LNCaP clone FGC (cell line): ENCODE measurements at regions not wholly inside any gene's neighbourhood (a gene's known extent, or its start where the extent isn't known, plus 50 kb on each side); places are given as distances from the start of the nearest gene placed in this dataset.

Experiments
- DNase-seq: peaks from one replicate; pipeline ENCODE4 v3.0.0-alpha.2; 2011; ENCODE audit warnings: low read depth
- H3K4me3 ChIP-seq: 2 replicates; pipeline ENCODE4 v1.5.1; 2011; ENCODE audit warnings: mild to moderate bottlenecking, low read depth, low read length, control low read depth
- TF ChIP-seq, protein P1 (sequence below): IDR thresholded peaks from 2 replicates; pipeline ENCODE4 v1.5.1; 2012; ENCODE audit warnings: mild to moderate bottlenecking; ENCODE audit not compliant: control insufficient read depth, insufficient read depth; ENCODE audit errors: extremely low read depth

DNA sequence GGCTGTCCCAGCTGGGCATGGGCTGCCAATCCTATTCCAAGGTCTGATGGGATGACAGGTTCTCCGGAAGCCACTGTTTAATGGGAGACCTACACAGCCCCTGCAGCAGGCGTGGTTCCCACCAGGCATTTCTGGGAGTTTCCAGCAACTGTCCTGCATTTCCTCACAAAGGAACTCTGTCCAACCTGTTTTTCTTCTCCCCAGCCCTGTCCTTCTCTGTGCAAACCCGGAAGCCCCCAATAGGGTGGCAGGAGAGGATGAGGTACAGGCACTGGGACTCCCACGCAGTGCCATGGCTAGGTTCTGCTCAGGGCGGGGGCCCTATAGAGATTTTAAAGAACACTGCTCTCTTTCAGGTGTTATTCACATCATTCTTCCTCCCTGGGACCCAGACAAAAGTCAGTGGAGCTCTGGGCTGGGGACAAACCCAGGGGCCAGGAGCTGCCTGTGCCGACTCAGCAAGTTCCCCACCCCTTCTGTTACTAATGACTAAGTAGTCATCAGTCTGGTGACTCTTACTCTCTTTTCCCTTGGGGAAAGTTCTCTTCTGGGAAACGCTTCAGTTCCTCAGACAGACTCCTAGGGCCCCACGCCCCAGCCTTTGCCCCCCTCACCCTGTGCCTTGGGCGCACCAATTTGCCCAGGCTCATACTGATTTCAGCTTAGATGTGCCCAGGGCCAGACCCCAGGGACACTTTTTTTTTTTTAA is 97.7 kb downstream of the CD47 start:
- H3K4me3 ChIP-seq = no peak overlapping the region
- no peak for DNase-seq
- TF ChIP-seq, protein P1, sequence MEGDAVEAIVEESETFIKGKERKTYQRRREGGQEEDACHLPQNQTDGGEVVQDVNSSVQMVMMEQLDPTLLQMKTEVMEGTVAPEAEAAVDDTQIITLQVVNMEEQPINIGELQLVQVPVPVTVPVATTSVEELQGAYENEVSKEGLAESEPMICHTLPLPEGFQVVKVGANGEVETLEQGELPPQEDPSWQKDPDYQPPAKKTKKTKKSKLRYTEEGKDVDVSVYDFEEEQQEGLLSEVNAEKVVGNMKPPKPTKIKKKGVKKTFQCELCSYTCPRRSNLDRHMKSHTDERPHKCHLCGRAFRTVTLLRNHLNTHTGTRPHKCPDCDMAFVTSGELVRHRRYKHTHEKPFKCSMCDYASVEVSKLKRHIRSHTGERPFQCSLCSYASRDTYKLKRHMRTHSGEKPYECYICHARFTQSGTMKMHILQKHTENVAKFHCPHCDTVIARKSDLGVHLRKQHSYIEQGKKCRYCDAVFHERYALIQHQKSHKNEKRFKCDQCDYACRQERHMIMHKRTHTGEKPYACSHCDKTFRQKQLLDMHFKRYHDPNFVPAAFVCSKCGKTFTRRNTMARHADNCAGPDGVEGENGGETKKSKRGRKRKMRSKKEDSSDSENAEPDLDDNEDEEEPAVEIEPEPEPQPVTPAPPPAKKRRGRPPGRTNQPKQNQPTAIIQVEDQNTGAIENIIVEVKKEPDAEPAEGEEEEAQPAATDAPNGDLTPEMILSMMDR = no peak

DNA sequence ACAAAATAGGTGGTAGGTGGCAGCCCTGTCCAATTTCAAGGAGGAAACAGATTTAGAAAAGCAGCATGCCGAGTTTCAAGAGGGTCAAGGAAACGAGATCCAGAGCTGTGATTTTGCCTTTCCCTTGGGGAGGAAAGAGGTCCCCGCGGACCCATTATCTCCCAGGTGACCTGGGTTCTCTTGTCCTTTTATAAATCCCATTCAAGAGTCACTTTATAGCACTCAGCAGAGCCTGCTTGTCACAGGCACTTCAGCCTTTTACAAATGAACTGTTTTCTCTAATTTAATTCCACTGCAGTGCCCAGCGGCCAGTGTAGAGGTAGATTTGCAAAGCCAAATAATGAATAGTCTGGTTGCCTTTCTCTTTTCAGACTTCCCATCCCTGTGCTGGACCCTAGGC is 99.9 kb downstream of the CD47 start:
- no peak overlapping the region for H3K4me3 ChIP-seq
- TF ChIP-seq, protein P1 = no peak
- DNase-seq = no peak

DNA sequence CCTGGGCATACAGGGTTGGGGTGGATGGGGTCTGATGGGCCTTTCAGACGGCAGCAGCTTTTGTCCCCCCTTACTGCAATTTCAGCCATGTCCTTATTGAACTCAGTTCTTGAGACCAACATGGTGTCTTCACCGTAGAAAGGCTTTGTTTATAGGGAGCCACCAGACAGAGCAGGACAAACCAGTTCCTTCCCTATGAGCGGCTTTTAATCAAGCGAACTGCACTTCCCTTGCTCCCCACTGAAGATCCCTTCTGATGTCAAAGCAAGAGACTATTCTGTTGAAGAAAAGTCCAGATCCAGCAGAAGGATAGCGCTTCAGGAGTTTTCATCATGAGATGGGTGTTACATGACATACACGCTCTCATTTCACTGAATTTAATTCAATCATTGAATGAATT is 100.4 kb downstream of the CD47 start:
- no peak for DNase-seq
- TF ChIP-seq, protein P1 = no peak
- H3K4me3 ChIP-seq = no peak overlapping the region

DNA sequence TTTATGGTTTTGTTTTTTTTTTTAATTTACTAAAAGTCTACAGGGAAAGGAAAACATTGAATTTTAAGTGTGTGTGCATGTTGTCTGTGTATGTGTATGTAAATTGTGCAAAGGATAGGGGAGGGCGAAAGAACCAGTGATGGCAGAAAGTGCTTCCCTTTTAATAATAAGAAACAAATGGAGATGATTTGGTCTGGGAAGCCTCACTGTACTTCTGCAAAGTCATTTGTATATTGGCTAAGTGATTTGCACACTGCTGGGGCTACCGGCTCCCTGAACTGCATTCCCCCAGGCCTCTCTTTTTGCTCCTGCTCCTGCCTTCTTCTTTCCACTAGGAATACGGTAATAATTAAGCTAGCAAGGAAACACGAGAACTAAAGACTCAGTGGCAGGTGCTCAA is 101.2 kb downstream of the CD47 start:
- TF ChIP-seq, protein P1 = no peak
- no peak overlapping the region for H3K4me3 ChIP-seq
- DNase-seq = no peak

DNA sequence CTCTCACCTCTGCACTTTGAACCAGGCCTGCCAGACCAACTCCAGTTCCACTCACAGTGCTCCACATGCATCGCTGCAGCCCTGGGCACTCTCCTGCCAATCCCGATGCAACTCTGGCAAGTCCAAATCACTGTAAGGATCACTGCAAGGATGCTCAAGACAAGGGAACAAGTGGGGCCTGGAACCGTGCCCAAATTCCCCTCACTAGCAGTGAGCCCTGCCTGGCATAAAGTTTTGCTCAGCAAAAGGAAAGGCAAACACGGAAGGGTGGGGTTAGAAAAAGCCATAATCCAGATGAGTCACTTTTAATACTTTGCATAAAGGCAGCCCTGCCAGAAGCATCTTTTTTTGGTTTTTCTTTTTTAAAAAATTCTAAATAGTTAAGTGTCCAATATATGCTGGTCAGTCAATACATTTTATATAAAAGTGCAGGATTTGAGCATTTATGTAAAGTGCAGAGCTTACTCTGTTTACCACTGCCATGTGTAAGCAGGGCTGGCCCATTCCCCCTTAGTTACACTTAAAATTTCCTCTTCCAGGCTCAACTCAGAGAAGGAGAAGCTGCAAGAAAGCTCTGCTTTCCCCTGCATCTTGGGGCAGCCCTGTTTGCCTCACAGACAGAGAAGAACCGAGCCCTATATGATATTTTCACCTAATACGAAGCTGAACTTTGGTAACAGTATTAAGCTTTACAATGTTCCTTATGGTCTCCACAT is 102.2 kb downstream of the CD47 start:
- TF ChIP-seq, protein P1 = no peak
- H3K4me3 ChIP-seq = no peak overlapping the region
- DNase-seq = no peak

DNA sequence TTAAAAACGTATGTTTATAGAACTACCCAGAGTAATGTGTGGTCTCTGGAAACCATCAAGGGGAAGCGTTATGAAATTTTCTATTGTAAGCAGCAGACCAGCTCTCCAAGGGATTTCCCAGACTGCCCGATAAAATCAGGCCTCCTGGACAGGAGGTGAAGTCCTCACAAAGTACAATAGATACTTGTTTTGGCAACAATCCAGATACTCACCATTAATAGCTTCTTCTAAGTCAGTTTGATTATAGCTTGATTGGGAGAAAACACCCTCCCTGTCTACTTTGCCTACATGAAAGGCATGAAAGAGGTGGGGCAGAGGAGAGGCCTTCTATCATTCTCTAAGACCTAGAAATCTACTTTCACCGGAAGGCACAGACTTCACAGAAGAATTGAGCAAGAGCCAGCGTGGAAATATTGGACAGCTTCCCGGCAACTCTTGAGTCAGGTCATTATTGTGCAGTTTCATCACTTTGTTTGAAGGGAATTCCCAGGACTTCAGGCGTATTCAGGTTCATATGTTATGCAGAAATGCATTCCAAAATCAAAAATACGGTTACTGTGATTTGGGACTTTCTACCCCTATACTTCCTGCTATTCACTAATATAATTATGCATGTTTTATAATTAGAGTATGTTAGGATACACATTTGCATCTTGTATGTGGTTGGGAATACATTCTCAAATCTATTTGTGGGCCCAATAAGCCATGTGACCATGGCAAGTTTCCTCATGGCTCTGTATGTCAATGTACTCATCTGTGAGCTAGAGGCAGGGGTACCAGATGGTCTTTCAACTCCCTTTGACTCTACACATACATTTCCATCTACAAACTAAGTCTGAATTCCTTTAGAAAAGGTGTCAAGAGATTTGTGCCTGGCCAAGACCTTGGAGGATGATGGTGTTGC is 103.5 kb downstream of the CD47 start:
- H3K4me3 ChIP-seq = no peak overlapping the region
- peak; percentile 64 for DNase-seq
- TF ChIP-seq, protein P1 = no peak
